ENCODE measurements at regions not wholly inside any gene's neighbourhood (a gene's known extent, or its start where the extent isn't known, plus 50 kb on each side); places are given as distances from the start of the nearest gene placed in this dataset.

- Histone ChIP-seq H3K4me1 (replicated peaks in 1 of 2) (peaks cover 5 to 6% of the 10 kb centered on the region in 2 donors), H3K4me3 (no peak overlapping the region), H3K27ac (no peak overlapping the region)
- WGBS, 10 experiments, result 11 to 100% (median 100%) methylated on average over 1 of the region's 1 CpG; no CpG with 5 or more reads in 5 of the 10 experiments
- in situ Hi-C loops (cut with MboI; ENCODE audit: low pct_unique_long_range_greater_than_20kb in 2 of 9, low sequenced_read_pairs in 9 of 9, unreplicated experiment in 9 of 9), result loop anchor here in 1 of 9 experiments (25.0 kb wide), 1 partner anchor 519 kb away; no protein-coding TSS in a partner anchor
- ATAC-seq (replicated peaks in 6 of 8), result no peak
Measured at GRCh38 chr11:122181372-122181771, 65.4 kb upstream of the BLID start.

GRCh38 chr11:122179961-122180834 is 64.2 kb upstream of the BLID start:
- H3K4me3 ChIP-seq, result no peak overlapping the region
- WGBS, 10 experiments, result 16 to 74% (median 60%) methylated on average over 4 to 8 of the region's 8 CpGs
- peak in 7 of 8 experiments; percentile 25 to 73 (median 64) for ATAC-seq (replicated peaks in 6 of 8)
- in situ Hi-C loops (cut with MboI; ENCODE audit: low pct_unique_long_range_greater_than_20kb in 2 of 9, low sequenced_read_pairs in 9 of 9, unreplicated experiment in 9 of 9), result loop anchor here in 1 of 9 experiments (25.0 kb wide), 1 partner anchor 518 kb away; no protein-coding TSS in a partner anchor
- H3K4me1 ChIP-seq (replicated peaks in 1 of 2), result peaks cover 5 to 6% of the 10 kb centered on the region in 2 donors
- no peak overlapping the region for H3K27ac ChIP-seq

GRCh38 chr11:122178795-122179194 is 62.8 kb upstream of the BLID start:
- WGBS, 10 experiments, result 14 to 100% (median 71%) methylated on average over 1 to 4 of the region's 5 CpGs; no CpG with 5 or more reads in 1 of the 10 experiments
- Histone ChIP-seq H3K4me1 (replicated peaks in 1 of 2) (peaks cover 5 to 6% of the 10 kb centered on the region in 2 donors), H3K4me3 (no peak overlapping the region), H3K27ac (no peak overlapping the region)
- in situ Hi-C loops (cut with MboI; ENCODE audit: low pct_unique_long_range_greater_than_20kb in 2 of 9, low sequenced_read_pairs in 9 of 9, unreplicated experiment in 9 of 9), result loop anchor here in 1 of 9 experiments (25.0 kb wide), 1 partner anchor 516 kb away; no protein-coding TSS in a partner anchor
- no peak for ATAC-seq (replicated peaks in 6 of 8)

GRCh38 chr11:122177238-122177637 is 61.2 kb upstream of the BLID start:
- in situ Hi-C loops (cut with MboI; ENCODE audit: low pct_unique_long_range_greater_than_20kb in 2 of 9, low sequenced_read_pairs in 9 of 9, unreplicated experiment in 9 of 9), result loop anchor here in 1 of 9 experiments (25.0 kb wide), 1 partner anchor 515 kb away; no protein-coding TSS in a partner anchor
- WGBS, 10 experiments, result 80 to 100% (median 100%) methylated on average over 1 of the region's 1 CpG; no CpG with 5 or more reads in 3 of the 10 experiments
- Histone ChIP-seq H3K4me3 (no peak overlapping the region), H3K4me1 (replicated peaks in 1 of 2) (peaks cover 5 to 6% of the 10 kb centered on the region in 2 donors), H3K27ac (no peak overlapping the region)
- no peak for ATAC-seq (replicated peaks in 6 of 8)

- H3K27ac ChIP-seq, result no peak overlapping the region
- 58 to 100% (median 92%) methylated on average over 1 to 3 of the region's 3 CpGs; no CpG with 5 or more reads in 2 of the 10 experiments for WGBS, 10 experiments
- ATAC-seq (replicated peaks in 6 of 8), result peak in 2 of 8 experiments; percentile 22 to 33
- H3K4me1 ChIP-seq (replicated peaks in 1 of 2), result peaks cover 2 to 6% of the 10 kb centered on the region in 2 donors
- no peak overlapping the region for H3K4me3 ChIP-seq
- in situ Hi-C loops (cut with MboI; ENCODE audit: low pct_unique_long_range_greater_than_20kb in 2 of 9, low sequenced_read_pairs in 9 of 9, unreplicated experiment in 9 of 9), result loop anchor here in 1 of 9 experiments (25.0 kb wide), 1 partner anchor 514 kb away; no protein-coding TSS in a partner anchor
Measured at GRCh38 chr11:122176651-122177050, 60.6 kb upstream of the BLID start.

GRCh38 chr11:122175306-122175705 is 59.3 kb upstream of the BLID start:
- 52 to 100% (median 92%) methylated on average over 1 to 3 of the region's 3 CpGs; no CpG with 5 or more reads in 1 of the 10 experiments for WGBS, 10 experiments
- H3K4me1 ChIP-seq (replicated peaks in 1 of 2), result peaks cover 2 to 4% of the 10 kb centered on the region in 2 donors
- H3K4me3 ChIP-seq, result no peak overlapping the region
- no peak for ATAC-seq (replicated peaks in 6 of 8)
- no peak overlapping the region for H3K27ac ChIP-seq
- in situ Hi-C loops (cut with MboI; ENCODE audit: low pct_unique_long_range_greater_than_20kb in 2 of 9, low sequenced_read_pairs in 9 of 9, unreplicated experiment in 9 of 9), result loop anchor here in 1 of 9 experiments (25.0 kb wide), 1 partner anchor 513 kb away; no protein-coding TSS in a partner anchor

GRCh38 chr11:122173587-122173986 is 57.6 kb upstream of the BLID start:
- ATAC-seq (replicated peaks in 6 of 8), result no peak
- H3K27ac ChIP-seq, result no peak overlapping the region
- H3K4me1 ChIP-seq (replicated peaks in 1 of 2), result peaks cover 0 to 3% of the 10 kb centered on the region in 2 donors
- H3K4me3 ChIP-seq, result no peak overlapping the region
- WGBS, 10 experiments, result 27 to 100% (median 93%) methylated on average over 1 to 4 of the region's 4 CpGs
- in situ Hi-C loops (cut with MboI; ENCODE audit: low pct_unique_long_range_greater_than_20kb in 2 of 9, low sequenced_read_pairs in 9 of 9, unreplicated experiment in 9 of 9), result no loop called here

- no peak for ATAC-seq (replicated peaks in 6 of 8)
- in situ Hi-C loops (cut with MboI; ENCODE audit: low pct_unique_long_range_greater_than_20kb in 2 of 9, low sequenced_read_pairs in 9 of 9, unreplicated experiment in 9 of 9), result no loop called here
- WGBS, 10 experiments, result 80 to 100% (median 100%) methylated on average over 1 of the region's 1 CpG; no CpG with 5 or more reads in 4 of the 10 experiments
- H3K27ac ChIP-seq, result no peak overlapping the region
- no peak overlapping the region for H3K4me3 ChIP-seq
- peaks cover 0 to 3% of the 10 kb centered on the region in 2 donors for H3K4me1 ChIP-seq (replicated peaks in 1 of 2)
Measured at GRCh38 chr11:122173074-122173450, 57.0 kb upstream of the BLID start.

GRCh38 chr11:122172352-122173073 is 56.5 kb upstream of the BLID start:
- no peak for ATAC-seq (replicated peaks in 6 of 8)
- peaks cover 0 to 3% of the 10 kb centered on the region in 2 donors for H3K4me1 ChIP-seq (replicated peaks in 1 of 2)
- in situ Hi-C loops (cut with MboI; ENCODE audit: low pct_unique_long_range_greater_than_20kb in 2 of 9, low sequenced_read_pairs in 9 of 9, unreplicated experiment in 9 of 9), result no loop called here
- no peak overlapping the region for H3K4me3 ChIP-seq
- H3K27ac ChIP-seq, result no peak overlapping the region
- 60 to 100% (median 86%) methylated on average over 1 to 3 of the region's 3 CpGs; no CpG with 5 or more reads in 1 of the 10 experiments for WGBS, 10 experiments

- H3K4me1 ChIP-seq (replicated peaks in 1 of 2), result peaks cover 0 to 6% of the 10 kb centered on the region in 2 donors
- ATAC-seq (replicated peaks in 6 of 8), result peak in 2 of 8 experiments; percentile 38 to 43
- H3K4me3 ChIP-seq, result no peak overlapping the region
- in situ Hi-C loops (cut with MboI; ENCODE audit: low pct_unique_long_range_greater_than_20kb in 2 of 9, low sequenced_read_pairs in 9 of 9, unreplicated experiment in 9 of 9), result no loop called here
- 40 to 100% (median 87%) methylated on average over 1 to 3 of the region's 3 CpGs; no CpG with 5 or more reads in 2 of the 10 experiments for WGBS, 10 experiments
- no peak overlapping the region for H3K27ac ChIP-seq
Measured at GRCh38 chr11:122170815-122171475, 54.9 kb upstream of the BLID start.

GRCh38 chr11:122168218-122168617 is 52.2 kb upstream of the BLID start:
- WGBS, 10 experiments, result 68 to 100% (median 97%) methylated on average over 2 to 3 of the region's 3 CpGs; no CpG with 5 or more reads in 2 of the 10 experiments
- in situ Hi-C loops (cut with MboI; ENCODE audit: low pct_unique_long_range_greater_than_20kb in 2 of 9, low sequenced_read_pairs in 9 of 9, unreplicated experiment in 9 of 9), result no loop called here
- no peak for ATAC-seq (replicated peaks in 6 of 8)
- Histone ChIP-seq H3K4me3 (no peak overlapping the region), H3K4me1 (replicated peaks in 1 of 2) (peaks cover 8 to 27% of the 10 kb centered on the region in 2 donors), H3K27ac (no peak overlapping the region)

- peak in 2 of 8 experiments; percentile 59 to 64 for ATAC-seq (replicated peaks in 6 of 8)
- WGBS, 10 experiments, result 19 to 100% (median 80%) methylated on average over 1 to 3 of the region's 3 CpGs; no CpG with 5 or more reads in 1 of the 10 experiments
- no peak overlapping the region for H3K27ac ChIP-seq
- H3K4me3 ChIP-seq, result no peak overlapping the region
- in situ Hi-C loops (cut with MboI; ENCODE audit: low pct_unique_long_range_greater_than_20kb in 2 of 9, low sequenced_read_pairs in 9 of 9, unreplicated experiment in 9 of 9), result no loop called here
- H3K4me1 ChIP-seq (replicated peaks in 1 of 2), result peaks cover 8 to 27% of the 10 kb centered on the region in 2 donors
Measured at GRCh38 chr11:122167100-122167499, 51.1 kb upstream of the BLID start.
